Middle frontal gyrus (tissue), 1 donor: ENCODE measurements at regions not wholly inside any gene's neighbourhood (a gene's known extent, or its start where the extent isn't known, plus 50 kb on each side); places are given as distances from the start of the nearest gene placed in this dataset.
"Not testable (repeated sequence)": the region's sequence is repeated elsewhere in the genome, so short reads cannot be mapped to it uniquely, and the experiment has no call there.

Source experiments
- DNase-seq: peaks from one replicate; pipeline ENCODE4 v3.0.0-alpha.2; 2015; ENCODE audit warnings: low spot score; ENCODE audit errors: extremely low spot score

- not testable (repeated sequence) for DNase-seq
Measured at GRCh38 chr1:214095896-214096295, 108.1 kb downstream of the PROX1 start.

- DNase-seq: no peak
Measured at GRCh38 chr1:214101246-214101645, 113.5 kb downstream of the PROX1 start.

- DNase-seq: no peak
Measured at GRCh38 chr1:214101828-214102227, 114.1 kb downstream of the PROX1 start.

- DNase-seq: no peak
Measured at GRCh38 chr1:214102907-214103306, 115.1 kb downstream of the PROX1 start.

GRCh38 chr1:214103778-214104177, 116.0 kb downstream of the PROX1 start:
- no peak for DNase-seq

GRCh38 chr1:214106375-214106774, 118.6 kb downstream of the PROX1 start:
- DNase-seq: no peak

- no peak for DNase-seq
Measured at GRCh38 chr1:214107322-214108096, 119.7 kb downstream of the PROX1 start.

GRCh38 chr1:214108097-214108446, 120.3 kb downstream of the PROX1 start:
- DNase-seq: no peak

- no peak for DNase-seq
Measured at GRCh38 chr1:214111796-214112195, 124.0 kb downstream of the PROX1 start.

GRCh38 chr1:214116258-214116657, 128.5 kb downstream of the PROX1 start:
- no peak for DNase-seq

GRCh38 chr1:214117780-214118179, 130.0 kb downstream of the PROX1 start:
- DNase-seq: no peak

- DNase-seq: no peak
Measured at GRCh38 chr1:214120191-214120590, 132.4 kb downstream of the PROX1 start.

GRCh38 chr1:214120951-214121350, 133.2 kb downstream of the PROX1 start:
- DNase-seq: no peak

GRCh38 chr1:214122110-214122509, 134.3 kb downstream of the PROX1 start:
- DNase-seq: no peak

GRCh38 chr1:214123061-214123784, 135.4 kb downstream of the PROX1 start:
- DNase-seq: peak; percentile 49

GRCh38 chr1:214124281-214124805, 136.6 kb downstream of the PROX1 start:
- DNase-seq: no peak

- DNase-seq: no peak
Measured at GRCh38 chr1:214124915-214125314, 137.1 kb downstream of the PROX1 start.

GRCh38 chr1:214125819-214126218, 138.0 kb downstream of the PROX1 start:
- DNase-seq: no peak

- no peak for DNase-seq
Measured at GRCh38 chr1:214126697-214127146, 138.9 kb downstream of the PROX1 start.

- DNase-seq: no peak
Measured at GRCh38 chr1:214127705-214128104, 139.9 kb downstream of the PROX1 start.

- DNase-seq: no peak
Measured at GRCh38 chr1:214135886-214136285, 145.1 kb upstream of the SMYD2 start.

- no peak for DNase-seq
Measured at GRCh38 chr1:214136324-214136919, 144.5 kb upstream of the SMYD2 start.
